ENCODE measurements at regions not wholly inside any gene's neighbourhood (a gene's known extent, or its start where the extent isn't known, plus 50 kb on each side); places are given as distances from the start of the nearest gene placed in this dataset.

- TF ChIP-seq, protein P1, sequence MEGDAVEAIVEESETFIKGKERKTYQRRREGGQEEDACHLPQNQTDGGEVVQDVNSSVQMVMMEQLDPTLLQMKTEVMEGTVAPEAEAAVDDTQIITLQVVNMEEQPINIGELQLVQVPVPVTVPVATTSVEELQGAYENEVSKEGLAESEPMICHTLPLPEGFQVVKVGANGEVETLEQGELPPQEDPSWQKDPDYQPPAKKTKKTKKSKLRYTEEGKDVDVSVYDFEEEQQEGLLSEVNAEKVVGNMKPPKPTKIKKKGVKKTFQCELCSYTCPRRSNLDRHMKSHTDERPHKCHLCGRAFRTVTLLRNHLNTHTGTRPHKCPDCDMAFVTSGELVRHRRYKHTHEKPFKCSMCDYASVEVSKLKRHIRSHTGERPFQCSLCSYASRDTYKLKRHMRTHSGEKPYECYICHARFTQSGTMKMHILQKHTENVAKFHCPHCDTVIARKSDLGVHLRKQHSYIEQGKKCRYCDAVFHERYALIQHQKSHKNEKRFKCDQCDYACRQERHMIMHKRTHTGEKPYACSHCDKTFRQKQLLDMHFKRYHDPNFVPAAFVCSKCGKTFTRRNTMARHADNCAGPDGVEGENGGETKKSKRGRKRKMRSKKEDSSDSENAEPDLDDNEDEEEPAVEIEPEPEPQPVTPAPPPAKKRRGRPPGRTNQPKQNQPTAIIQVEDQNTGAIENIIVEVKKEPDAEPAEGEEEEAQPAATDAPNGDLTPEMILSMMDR (IDR thresholded peaks at IDR 0.05), result no peak
- TF ChIP-seq POLR2A (IDR thresholded peaks at IDR 0.05), result no peak
These were observed 56.9 kb upstream of the GYPC start for GRCh38 chr2:126599062-126599461.

Data from lower leg skin (tissue), 3 donors.